WTC11 (cell line): ENCODE measurements at regions not wholly inside any gene's neighbourhood (a gene's known extent, or its start where the extent isn't known, plus 50 kb on each side); places are given as distances from the start of the nearest gene placed in this dataset.

Experiments used
- ATAC-seq: fragments of 200-7000 bp; cut with Tn5 transposase; 2 replicates; pipeline ENCODE4 v1.10.0; 2021; ENCODE audit warnings: mild to moderate bottlenecking, moderate library complexity
- CTCF ChIA-PET: fragments of 300-600 bp; sonication (Branson Sonifier 250); formaldehyde crosslinking; loops from one replicate; lab custom pipeline; 2021; ENCODE audit warnings: antibody characterized with exemption; lab: Charles Lee
- POLR2A ChIA-PET: fragments of 350-600 bp; sonication (Branson Sonifier 250); formaldehyde crosslinking; loops from one replicate; lab custom pipeline; 2021; ENCODE audit warnings: antibody characterized with exemption; lab: Charles Lee
- DNase-seq: peaks from one replicate; pipeline ENCODE4 v3.0.0; 2021; ENCODE audit warnings: low spot score
- H3K27ac Mint-ChIP-seq: 2 replicates; pipeline ENCODE4 v1.8.0; 2021; ENCODE audit warnings: mixed read lengths
- H3K27me3 Mint-ChIP-seq: 2 replicates; pipeline ENCODE4 v1.8.0; 2021; ENCODE audit warnings: low read depth, mild to moderate bottlenecking, moderate library complexity, mixed read lengths
- H3K36me3 Mint-ChIP-seq: 2 replicates; pipeline ENCODE4 v1.8.0; 2021; ENCODE audit warnings: mixed read lengths
- H3K4me1 Mint-ChIP-seq: 2 replicates; pipeline ENCODE4 v1.8.0; 2022; ENCODE audit warnings: mixed read lengths
- H3K4me3 Mint-ChIP-seq: 2 replicates; pipeline ENCODE4 v1.8.0; 2021; ENCODE audit warnings: mild to moderate bottlenecking, moderate library complexity, mixed read lengths
- H3K9me3 Mint-ChIP-seq: 2 replicates; pipeline ENCODE4 v1.8.0; 2021; ENCODE audit warnings: mixed read lengths
- AFF4 ChIP-seq: sonication (generic); formaldehyde crosslinking; IDR thresholded peaks from 2 replicates; pipeline ENCODE4 v1.8.1; 2023; ENCODE audit warnings: mild to moderate bottlenecking, missing genetic modification reagents, borderline replicate concordance
- ATF2 ChIP-seq: sonication (generic); formaldehyde crosslinking; IDR thresholded peaks from 2 replicates; pipeline ENCODE4 v1.8.1; 2022; ENCODE audit warnings: low read depth, missing genetic modification reagents, borderline replicate concordance
- ATF3 ChIP-seq: sonication (generic); formaldehyde crosslinking; conservative IDR thresholded peaks from 2 replicates; pipeline ENCODE4 v1.8.1; 2022; ENCODE audit warnings: mild to moderate bottlenecking, missing genetic modification reagents
- CDX4 ChIP-seq: fragments of 250-450 bp; sonication (Bioruptor Pico); IDR thresholded peaks from 2 replicates; pipeline ENCODE4 v1.9.0; 2021; ENCODE audit warnings: moderate library complexity, mild to moderate bottlenecking, inconsistent platforms, borderline replicate concordance
- CREM ChIP-seq: sonication (generic); formaldehyde crosslinking; IDR thresholded peaks from 2 replicates; pipeline ENCODE4 v1.8.1; 2022; ENCODE audit warnings: mild to moderate bottlenecking, missing genetic modification reagents, moderate library complexity
- JUN ChIP-seq: sonication (generic); formaldehyde crosslinking; IDR thresholded peaks from 2 replicates; pipeline ENCODE4 v1.8.0; 2023; ENCODE audit warnings: mild to moderate bottlenecking, missing genetic modification reagents
- NFATC4 ChIP-seq: fragments of 250-450 bp; sonication (Bioruptor Pico); IDR thresholded peaks from 2 replicates; pipeline ENCODE4 v1.9.0; 2021; ENCODE audit warnings: mild to moderate bottlenecking
- PREB ChIP-seq: sonication (generic); formaldehyde crosslinking; IDR thresholded peaks from 2 replicates; pipeline ENCODE4 v1.8.1; 2022; ENCODE audit warnings: mild to moderate bottlenecking, missing genetic modification reagents, moderate library complexity, borderline replicate concordance
- SMAD3 ChIP-seq: sonication (generic); formaldehyde crosslinking; IDR thresholded peaks from 2 replicates; pipeline ENCODE4 v1.8.0; 2022; ENCODE audit warnings: missing genetic modification reagents, mild to moderate bottlenecking, borderline replicate concordance
- SOX15 ChIP-seq: fragments of 250-450 bp; sonication (Bioruptor Pico); IDR thresholded peaks from 2 replicates; pipeline ENCODE4 v1.9.0; 2021; ENCODE audit warnings: mild to moderate bottlenecking
- TCF7 ChIP-seq: sonication (generic); formaldehyde crosslinking; IDR thresholded peaks from 2 replicates; pipeline ENCODE4 v1.8.0; 2022; ENCODE audit warnings: mild to moderate bottlenecking, low read depth, missing genetic modification reagents, moderate library complexity
- TEAD1 ChIP-seq: sonication (generic); formaldehyde crosslinking; IDR thresholded peaks from 2 replicates; pipeline ENCODE4 v1.8.0; 2022; ENCODE audit warnings: mild to moderate bottlenecking, missing genetic modification reagents
- TP53 ChIP-seq: sonication (generic); formaldehyde crosslinking; IDR thresholded peaks from 2 replicates; pipeline ENCODE4 v1.8.1; 2023; ENCODE audit warnings: mild to moderate bottlenecking, missing genetic modification reagents
- USF1 ChIP-seq: sonication (generic); formaldehyde crosslinking; IDR thresholded peaks from 2 replicates; pipeline ENCODE4 v1.8.0; 2022; ENCODE audit warnings: mild to moderate bottlenecking, missing genetic modification reagents
- USF2 ChIP-seq: sonication (generic); formaldehyde crosslinking; IDR thresholded peaks from 2 replicates; pipeline ENCODE4 v1.8.1; 2023; ENCODE audit warnings: mild to moderate bottlenecking, missing genetic modification reagents, moderate library complexity
- ZBTB21 ChIP-seq: sonication (generic); formaldehyde crosslinking; IDR thresholded peaks from 2 replicates; pipeline ENCODE4 v1.8.1; 2023; ENCODE audit warnings: mild to moderate bottlenecking, missing genetic modification reagents, borderline replicate concordance
- ZMAT4 ChIP-seq: fragments of 250-450 bp; sonication (Bioruptor Pico); IDR thresholded peaks from 2 replicates; pipeline ENCODE4 v1.9.0; 2021; ENCODE audit warnings: mild to moderate bottlenecking
- ZNF281 ChIP-seq: sonication (generic); formaldehyde crosslinking; IDR thresholded peaks from 2 replicates; pipeline ENCODE4 v1.8.0; 2023; ENCODE audit warnings: mild to moderate bottlenecking, missing genetic modification reagents

GRCh38 chrX:9293903-9294302 is 171.0 kb upstream of the TBL1X start (continued):
- TF ChIP-seq USF2 (no peak), CDX4 (CRISPR knock-in tag) (no peak), CREM (CRISPR knock-in tag) (no peak), ZNF281 (CRISPR knock-in tag) (no peak)
- TF ChIP-seq, all 79 proteins: peak for 0

GRCh38 chrX:9295551-9295950 is 169.3 kb upstream of the TBL1X start:
- Mint-ChIP-seq H3K27me3 (peaks cover 20% of the 10 kb centered on the region), H3K4me3 (no peak overlapping the region), H3K36me3 (no peaks in the 10 kb centered on the region), H3K27ac (no peak overlapping the region), H3K4me1 (peaks cover 38% of the 10 kb centered on the region)
- ChIA-PET CTCF (interaction anchor here (0.6 kb wide), 1 partner anchor 17 kb away, joined by 5 read pairs; no protein-coding TSS in a partner anchor), POLR2A (no interaction called here)
- DNase-seq (no peak), ATAC-seq (no peak)
- no peak for TF ChIP-seq TEAD1
- TF ChIP-seq ATF2 (CRISPR knock-in tag), result no peak
- no peak for TF ChIP-seq TP53
- no peak for TF ChIP-seq ZMAT4 (CRISPR knock-in tag)
- TF ChIP-seq ATF3 (CRISPR knock-in tag), result no peak
- no peak for TF ChIP-seq TCF7
- no peak for TF ChIP-seq ZBTB21 (CRISPR knock-in tag)
- no peak for TF ChIP-seq SOX15 (CRISPR knock-in tag)
- TF ChIP-seq USF1, result no peak
- TF ChIP-seq, all 79 proteins: peak for 0
- peaks cover 2% of the 10 kb centered on the region; the same call in 1 of the 2 replicates for H3K9me3 Mint-ChIP-seq

- Mint-ChIP-seq H3K9me3 (peaks cover 5% of the 10 kb centered on the region), H3K27me3 (peaks cover 20% of the 10 kb centered on the region), H3K36me3 (peaks cover 3% of the 10 kb centered on the region), H3K27ac (no peak overlapping the region), H3K4me1 (peaks cover 15% of the 10 kb centered on the region), H3K4me3 (no peak overlapping the region)
- CTCF ChIA-PET, result interaction anchor here (1.2 kb wide), 1 partner anchor 15 kb away, joined by 3 read pairs; no protein-coding TSS in a partner anchor
- no peak for ATAC-seq
- DNase-seq, result no peak
- POLR2A ChIA-PET, result no interaction called here
- TF ChIP-seq NFATC4 (CRISPR knock-in tag), result no peak
- TF ChIP-seq SMAD3 (CRISPR knock-in tag), result no peak
- no peak for TF ChIP-seq ATF3 (CRISPR knock-in tag)
- TF ChIP-seq TEAD1, result no peak
- TF ChIP-seq JUN (CRISPR knock-in tag), result no peak
- TF ChIP-seq AFF4 (CRISPR knock-in tag), result no peak
- TF ChIP-seq PREB (CRISPR knock-in tag), result no peak
- TF ChIP-seq TCF7, result no peak
Measured at GRCh38 chrX:9298221-9298620, 166.6 kb upstream of the TBL1X start.
